ENCODE measurements at regions not wholly inside any gene's neighbourhood (a gene's known extent, or its start where the extent isn't known, plus 50 kb on each side); places are given as distances from the start of the nearest gene placed in this dataset.

- no peak for DNase-seq
- TF ChIP-seq CTCF (IDR thresholded peaks at IDR 0.05; ENCODE audit: low read depth, low read length, missing control alignments): no peak
- H3K27me3 ChIP-seq (replicated peaks): no peaks in the 10 kb centered on the region
- in situ Hi-C loops (cut with HindIII; ENCODE audit: low pct_ligation_motif_present, low sequenced_read_pairs): no loop called here
- H3K36me3 ChIP-seq (replicated peaks): no peaks in the 10 kb centered on the region
- no peak overlapping the region for H3K27ac ChIP-seq
- no peak overlapping the region for H3K4me3 ChIP-seq (ENCODE audit: low read depth, low read length)
Measured at GRCh38 chr18:42480441-42480840, 525.4 kb downstream of the PIK3C3 start.

GRCh38 chr18:42484648-42485047, 529.6 kb downstream of the PIK3C3 start:
- H3K27me3 ChIP-seq (replicated peaks): no peaks in the 10 kb centered on the region
- H3K4me3 ChIP-seq (ENCODE audit: low read depth, low read length): no peak overlapping the region
- H3K36me3 ChIP-seq (replicated peaks): no peaks in the 10 kb centered on the region
- H3K27ac ChIP-seq: no peak overlapping the region
- DNase-seq: no peak
- in situ Hi-C loops (cut with HindIII; ENCODE audit: low pct_ligation_motif_present, low sequenced_read_pairs): no loop called here
- no peak for TF ChIP-seq CTCF (IDR thresholded peaks at IDR 0.05; ENCODE audit: low read depth, low read length, missing control alignments)

GRCh38 chr18:42486271-42486670, 531.2 kb downstream of the PIK3C3 start:
- in situ Hi-C loops (cut with HindIII; ENCODE audit: low pct_ligation_motif_present, low sequenced_read_pairs): no loop called here
- Histone ChIP-seq H3K36me3 (replicated peaks) (no peaks in the 10 kb centered on the region), H3K27ac (no peak overlapping the region), H3K4me3 (ENCODE audit: low read depth, low read length) (no peak overlapping the region), H3K27me3 (replicated peaks) (no peaks in the 10 kb centered on the region)
- TF ChIP-seq CTCF (IDR thresholded peaks at IDR 0.05; ENCODE audit: low read depth, low read length, missing control alignments): no peak
- peak; percentile 25 for DNase-seq

- in situ Hi-C loops (cut with HindIII; ENCODE audit: low pct_ligation_motif_present, low sequenced_read_pairs): no loop called here
- no peak for TF ChIP-seq CTCF (IDR thresholded peaks at IDR 0.05; ENCODE audit: low read depth, low read length, missing control alignments)
- no peaks in the 10 kb centered on the region for H3K36me3 ChIP-seq (replicated peaks)
- no peaks in the 10 kb centered on the region for H3K27me3 ChIP-seq (replicated peaks)
- H3K27ac ChIP-seq: no peak overlapping the region
- DNase-seq: no peak
- H3K4me3 ChIP-seq (ENCODE audit: low read depth, low read length): no peak overlapping the region
Measured at GRCh38 chr18:42508683-42509296, 553.8 kb downstream of the PIK3C3 start.

GRCh38 chr18:42509750-42510415, 554.8 kb downstream of the PIK3C3 start:
- TF ChIP-seq CTCF (IDR thresholded peaks at IDR 0.05; ENCODE audit: low read depth, low read length, missing control alignments): no peak
- DNase-seq: no peak
- no peaks in the 10 kb centered on the region for H3K36me3 ChIP-seq (replicated peaks)
- in situ Hi-C loops (cut with HindIII; ENCODE audit: low pct_ligation_motif_present, low sequenced_read_pairs): no loop called here
- H3K27me3 ChIP-seq (replicated peaks): no peaks in the 10 kb centered on the region
- no peak overlapping the region for H3K27ac ChIP-seq
- no peak overlapping the region for H3K4me3 ChIP-seq (ENCODE audit: low read depth, low read length)

- H3K36me3 ChIP-seq (replicated peaks): no peaks in the 10 kb centered on the region
- TF ChIP-seq CTCF (IDR thresholded peaks at IDR 0.05; ENCODE audit: low read depth, low read length, missing control alignments): no peak
- DNase-seq: no peak
- no peaks in the 10 kb centered on the region for H3K27me3 ChIP-seq (replicated peaks)
- H3K4me3 ChIP-seq (ENCODE audit: low read depth, low read length): no peak overlapping the region
- in situ Hi-C loops (cut with HindIII; ENCODE audit: low pct_ligation_motif_present, low sequenced_read_pairs): no loop called here
- H3K27ac ChIP-seq: no peak overlapping the region
Measured at GRCh38 chr18:42510540-42510939, 555.5 kb downstream of the PIK3C3 start.

All from brain microvascular endothelial cell (primary cell).